ENCODE measurements at regions not wholly inside any gene's neighbourhood (a gene's known extent, or its start where the extent isn't known, plus 50 kb on each side); places are given as distances from the start of the nearest gene placed in this dataset.

GRCh38 chr1:193827516-193827915 is 641.1 kb upstream of the B3GALT2 start:
- DNase-seq = no peak

- no peak for DNase-seq
Observed at GRCh38 chr1:193819376-193819775, 633.0 kb upstream of the B3GALT2 start.

GRCh38 chr1:193807208-193807607 is 620.8 kb upstream of the B3GALT2 start:
- DNase-seq = no peak

DNA sequence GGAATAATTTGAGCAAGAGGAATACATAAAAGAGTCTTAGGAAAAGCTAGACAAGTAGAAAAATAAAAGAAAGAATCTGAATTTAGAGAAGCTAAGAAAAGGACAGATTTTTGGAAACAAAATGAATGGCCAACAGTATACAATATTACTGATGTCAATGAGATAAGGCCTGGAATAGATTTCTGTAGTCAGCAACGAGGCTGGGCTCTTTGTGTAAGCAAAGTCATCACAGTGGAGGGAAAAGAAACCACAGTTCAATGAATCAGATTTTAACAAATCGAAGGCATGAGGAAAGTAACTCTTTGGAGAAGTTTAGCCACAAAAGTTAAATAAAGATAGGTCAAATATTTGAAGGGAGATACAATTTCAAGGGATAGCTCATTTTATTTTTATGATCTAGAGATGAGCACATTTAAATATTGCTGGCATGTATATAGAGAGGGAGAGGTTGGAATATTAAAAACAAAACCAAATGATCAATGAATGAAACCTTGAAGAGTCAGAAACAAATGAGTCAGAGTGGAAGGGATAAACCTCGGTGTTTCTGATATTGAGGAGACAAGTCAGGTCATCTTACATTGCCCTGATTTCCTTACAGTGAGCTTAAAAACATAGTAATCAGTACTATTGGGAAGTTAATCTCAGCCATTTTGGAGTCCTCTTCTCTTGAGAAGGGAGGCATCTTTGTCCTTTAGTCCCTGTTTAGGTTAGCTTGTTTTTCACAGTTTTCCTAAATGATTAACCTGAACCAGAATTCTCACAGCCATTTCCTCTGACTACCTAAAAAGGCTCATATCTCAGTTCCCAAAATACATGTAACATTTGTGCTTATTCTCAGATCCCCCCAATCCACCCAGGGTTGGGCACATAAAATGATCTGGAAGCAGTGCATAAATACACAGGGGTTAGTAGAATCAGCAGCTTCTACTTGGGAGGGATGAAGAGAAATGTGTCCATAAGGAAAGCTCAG is 620.0 kb upstream of the B3GALT2 start:
- peak in 1 of 5 donors; percentile 11 for DNase-seq

- DNase-seq = peak in 1 of 5 donors; percentile 3
Observed at GRCh38 chr1:193799948-193800690, 613.7 kb upstream of the B3GALT2 start.

DNA sequence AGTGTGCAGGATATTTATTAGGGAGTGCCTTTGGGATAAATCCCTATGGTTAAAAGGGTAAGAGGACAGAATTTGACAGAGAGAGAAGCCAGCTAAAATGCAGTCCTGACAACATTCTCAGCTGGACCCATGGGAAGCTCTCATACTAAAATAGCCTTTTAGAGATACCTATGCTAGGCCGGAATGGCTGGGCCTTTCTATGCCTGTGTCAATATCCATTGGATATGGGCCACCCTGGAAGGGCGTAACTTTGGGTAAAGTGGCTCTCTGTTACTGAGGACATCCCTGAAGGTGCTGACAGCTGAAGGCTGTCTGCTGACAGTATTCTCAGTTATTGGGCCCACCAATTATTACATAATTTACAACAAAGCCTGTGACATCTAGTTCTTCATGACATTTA is 613.0 kb upstream of the B3GALT2 start:
- DNase-seq = no peak

GRCh38 chr1:193794239-193794638 is 607.8 kb upstream of the B3GALT2 start:
- DNase-seq = no peak

DNA sequence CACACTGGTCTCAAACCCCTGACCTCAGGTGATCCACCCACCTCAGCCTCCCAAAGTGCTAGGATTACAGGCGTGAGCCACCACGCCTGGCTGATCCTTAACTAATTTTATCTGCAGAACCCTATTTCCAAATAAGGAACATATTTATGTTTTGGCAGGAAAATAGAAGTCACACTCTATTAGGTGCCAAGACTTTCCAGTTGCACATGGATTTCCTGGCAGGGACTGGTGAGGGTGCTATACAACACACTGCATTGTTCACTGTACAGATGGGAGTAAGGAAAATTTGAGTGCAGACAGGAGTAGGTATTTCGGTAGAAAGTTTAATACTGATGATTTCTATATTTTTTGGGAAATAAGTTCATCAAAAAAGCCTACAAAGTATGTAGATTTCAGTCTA is 605.3 kb upstream of the B3GALT2 start:
- no peak for DNase-seq

GRCh38 chr1:193787061-193787460 is 600.6 kb upstream of the B3GALT2 start:
- DNase-seq = no peak

DNA sequence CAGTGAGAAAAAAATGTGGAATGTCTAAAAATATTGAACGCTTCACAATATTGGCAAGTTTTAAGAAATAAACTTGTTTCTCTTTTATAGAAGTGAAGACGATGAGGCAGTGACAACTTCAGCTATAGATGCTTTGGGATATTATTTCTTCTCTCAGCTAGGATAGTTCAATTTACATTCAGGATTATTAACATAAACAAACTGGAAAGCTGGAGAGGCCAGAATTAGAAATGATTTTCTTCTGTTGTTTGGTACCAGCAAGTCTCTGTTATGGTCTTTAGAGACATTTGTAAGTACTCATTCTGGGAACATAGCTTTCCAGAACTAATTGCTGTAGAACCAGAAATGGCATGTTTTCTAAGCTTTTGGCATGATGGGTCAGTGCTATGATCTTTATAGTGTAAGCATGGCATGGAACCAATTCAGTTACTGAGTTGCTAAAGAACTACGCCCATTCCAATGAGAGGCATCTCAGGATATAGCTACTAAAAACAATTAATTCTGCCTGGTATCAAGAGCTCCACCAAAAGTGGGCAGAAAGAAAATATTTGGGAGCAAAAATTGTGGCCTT is 599.5 kb upstream of the B3GALT2 start:
- no peak for DNase-seq

DNA sequence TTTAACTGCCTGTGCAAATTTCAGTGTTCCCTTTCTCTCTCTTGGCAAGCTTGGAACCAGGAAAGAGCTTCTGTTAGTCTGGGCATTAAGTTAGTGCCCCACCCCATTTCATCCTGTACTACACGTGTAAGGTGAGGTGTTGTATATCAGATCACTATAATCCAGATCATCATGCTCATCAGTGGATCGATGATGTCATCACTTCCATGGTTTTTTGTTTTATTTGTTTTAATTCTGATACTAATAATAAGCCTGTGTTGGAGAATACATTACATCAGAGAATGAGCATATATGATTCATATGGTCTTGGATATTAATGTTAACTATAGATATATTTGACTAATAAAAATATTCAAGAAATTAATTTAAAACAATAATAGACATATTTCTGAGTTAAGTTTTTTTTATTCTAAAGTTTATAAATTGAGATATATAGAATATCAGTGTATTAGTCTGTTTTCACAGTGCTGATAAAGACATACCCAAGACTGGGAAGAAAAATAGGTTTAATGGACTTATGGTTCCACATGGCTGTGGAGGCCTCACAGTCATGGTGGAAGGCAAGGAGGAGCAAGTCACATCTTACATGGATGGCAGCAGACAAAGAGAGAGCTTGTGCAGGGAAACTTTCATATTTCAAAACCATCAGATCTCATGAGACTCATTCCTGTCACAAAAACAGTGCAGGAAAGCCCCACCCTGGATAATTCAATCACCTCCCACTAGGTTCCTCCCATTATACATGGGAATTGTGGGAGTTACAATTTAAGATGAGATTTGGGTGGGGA is 588.3 kb upstream of the B3GALT2 start:
- DNase-seq = no peak

DNA sequence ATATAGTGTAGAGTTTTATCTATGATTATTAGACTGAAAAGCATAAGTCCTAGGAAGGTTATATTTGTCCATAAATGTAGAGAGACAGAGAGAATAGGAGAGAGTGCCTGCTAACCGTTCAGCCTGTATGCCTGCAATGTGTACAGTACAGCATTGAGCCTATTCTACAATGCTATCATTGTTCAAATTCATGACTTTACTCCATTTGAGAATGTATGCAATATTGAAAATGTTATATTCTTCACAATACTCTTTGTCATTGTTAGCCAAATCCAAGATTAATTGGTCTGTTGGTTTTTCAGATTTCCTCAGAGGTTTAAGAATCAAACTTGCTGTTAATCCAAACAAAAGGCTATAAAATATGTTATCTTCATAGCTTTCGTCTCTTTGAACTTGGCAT is 585.2 kb upstream of the B3GALT2 start:
- no peak for DNase-seq

- DNase-seq = no peak
Observed at GRCh38 chr1:193769651-193770050, 583.2 kb upstream of the B3GALT2 start.

- DNase-seq = no peak
Observed at GRCh38 chr1:193767886-193768285, 581.5 kb upstream of the B3GALT2 start.

DNA sequence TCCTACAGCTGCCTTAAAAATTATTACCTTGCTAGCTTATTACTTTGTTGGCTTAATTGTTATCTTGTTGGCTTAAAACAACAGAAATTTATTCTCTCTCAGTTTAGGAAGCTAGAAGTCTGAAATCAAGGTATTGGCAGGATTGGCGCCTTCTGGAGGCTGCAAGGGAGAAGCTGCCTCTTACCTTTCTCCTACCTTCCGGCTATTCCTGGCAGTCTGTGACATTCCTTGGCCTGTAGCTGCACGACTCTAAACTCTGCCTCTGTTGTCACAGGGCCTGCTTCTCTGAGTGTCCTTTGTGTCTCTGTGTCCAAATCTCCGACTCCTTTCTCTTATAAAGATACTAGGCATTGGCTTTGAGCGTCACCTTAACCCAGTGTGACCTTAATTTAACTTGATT is 579.9 kb upstream of the B3GALT2 start:
- DNase-seq = no peak

DNA sequence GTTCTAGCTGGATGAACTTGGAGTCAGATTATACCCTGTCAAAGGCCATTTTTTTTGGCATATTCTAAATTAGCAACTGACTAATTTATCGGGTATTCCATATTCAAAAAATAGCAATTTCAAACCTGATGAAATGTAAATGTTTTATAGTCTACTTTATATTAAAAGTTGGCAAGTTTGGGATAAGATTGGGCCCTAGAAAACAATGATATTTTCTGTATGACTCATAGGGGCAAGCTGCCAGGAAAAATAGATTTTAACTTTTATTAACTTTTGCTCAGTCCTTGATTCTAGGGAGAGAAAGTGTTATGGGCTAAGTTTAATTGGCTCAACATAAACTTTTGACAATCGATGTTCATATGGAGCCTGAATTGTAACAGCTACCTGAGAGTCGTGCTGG is 576.9 kb upstream of the B3GALT2 start:
- DNase-seq = no peak

DNA sequence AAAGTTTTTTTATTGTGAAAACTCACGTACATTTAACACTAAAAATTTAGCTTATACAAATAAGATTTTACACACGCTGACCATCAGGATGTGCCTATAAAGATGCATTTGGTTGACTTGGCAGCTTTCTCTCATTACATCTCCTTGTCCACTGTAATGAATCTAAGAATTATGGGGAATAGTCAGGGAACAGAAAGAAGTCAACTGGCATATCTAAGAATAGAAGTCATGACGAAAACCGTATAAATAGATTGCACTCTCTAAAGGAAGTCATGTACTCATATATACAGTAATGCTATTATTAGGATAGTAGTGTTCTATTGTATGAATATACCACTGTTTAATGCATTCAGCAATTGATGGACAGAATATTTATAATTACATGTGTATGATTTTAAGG is 575.8 kb upstream of the B3GALT2 start:
- no peak for DNase-seq

DNA sequence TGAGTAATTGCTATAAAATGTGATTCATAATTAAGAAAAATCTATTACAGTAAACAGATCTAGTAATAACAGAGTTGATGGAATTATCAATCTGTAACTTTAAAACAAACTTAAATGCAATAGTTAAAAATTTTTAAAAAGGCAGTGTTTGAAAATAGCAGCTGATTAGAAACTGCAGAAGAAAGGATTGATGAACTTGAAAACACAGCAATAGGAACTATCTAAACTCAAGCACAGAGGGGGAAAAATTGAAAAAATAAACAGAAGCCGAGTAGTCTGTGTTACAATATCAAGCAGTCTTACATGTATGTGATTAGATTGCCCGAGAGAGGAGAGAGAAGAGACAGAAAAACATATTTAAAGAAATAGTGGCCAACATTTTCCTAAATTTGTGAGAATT is 569.0 kb upstream of the B3GALT2 start:
- no peak for DNase-seq

DNA sequence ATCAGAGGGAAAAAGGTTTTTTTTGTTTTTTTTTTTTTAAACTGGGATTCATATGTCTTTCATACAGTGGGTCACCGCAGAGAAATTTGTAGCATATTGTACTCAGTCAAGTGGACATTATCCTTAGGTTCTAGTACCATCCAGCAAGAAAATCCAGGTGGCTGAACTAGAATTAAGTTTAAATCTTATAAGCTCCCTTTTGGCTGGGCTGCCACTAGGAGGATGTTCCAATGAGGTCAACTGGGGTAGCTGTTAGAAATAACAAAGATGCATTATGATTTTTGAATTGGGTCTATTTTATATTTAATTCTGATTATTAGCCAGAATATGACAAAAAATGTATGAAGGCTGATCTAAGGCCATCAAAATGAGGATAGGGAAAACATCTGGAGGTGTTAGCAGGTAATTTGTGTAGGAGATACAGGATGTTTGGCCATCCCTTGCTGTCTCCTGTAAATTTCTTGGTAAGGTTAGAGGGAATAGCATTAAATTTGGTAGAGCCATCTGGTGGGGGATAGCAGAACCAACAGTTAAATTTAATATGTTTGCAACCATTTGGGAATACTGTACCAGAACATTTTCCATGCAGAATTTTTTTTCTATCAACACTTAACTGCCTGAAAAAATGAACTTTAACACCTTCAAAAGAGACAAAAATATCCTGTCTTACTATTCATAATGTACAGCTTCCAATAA is 568.5 kb upstream of the B3GALT2 start:
- DNase-seq = no peak

DNA sequence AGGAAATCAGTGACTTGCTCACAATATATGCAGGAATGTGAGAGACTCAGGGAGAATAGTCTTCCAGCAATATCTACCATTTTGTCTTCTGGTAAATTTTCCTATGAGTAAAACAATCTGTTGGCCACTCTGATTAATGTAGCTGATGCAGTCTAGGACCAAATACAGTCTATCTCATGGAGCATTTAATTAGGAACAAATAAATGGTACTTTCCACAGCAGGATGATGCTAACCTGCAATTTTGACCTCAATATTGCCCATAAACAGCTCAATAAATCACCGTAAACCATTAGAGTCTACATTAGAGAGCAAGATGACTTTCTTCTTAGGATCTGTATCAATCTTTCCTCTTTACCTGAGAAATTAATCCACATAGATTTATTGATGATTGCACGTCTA is 567.7 kb upstream of the B3GALT2 start:
- no peak for DNase-seq

- DNase-seq = no peak
Observed at GRCh38 chr1:193753038-193753756, 566.8 kb upstream of the B3GALT2 start.
